Neural cell (in vitro differentiated cells): ENCODE measurements at regions not wholly inside any gene's neighbourhood (a gene's known extent, or its start where the extent isn't known, plus 50 kb on each side); places are given as distances from the start of the nearest gene placed in this dataset.

Source experiments
- H2AFZ ChIP-seq: fragments of 200-600, 300-800 bp; sonication (generic), shearing (Covaris generic); 2 replicates; pipeline ENCODE4 v1.6.0; 2014; ENCODE audit warnings: low read depth, mild to moderate bottlenecking, antibody characterized with exemption, low read length, moderate library complexity
- H3F3A ChIP-seq: fragments of 200-600 bp; shearing (Covaris generic); 2 replicates; pipeline ENCODE4 v1.6.1; 2016; ENCODE audit warnings: mild to moderate bottlenecking, moderate library complexity, mixed read lengths, antibody characterized with exemption, low read length; ENCODE audit not compliant: insufficient read depth, poor library complexity, severe bottlenecking
- H3K27ac ChIP-seq: fragments of 200-600, 300-800 bp; sonication (generic), shearing (Covaris generic); 2 replicates; pipeline ENCODE4 v1.5.1; 2014; ENCODE audit warnings: mild to moderate bottlenecking, low read length, moderate library complexity
- H3K27me3 ChIP-seq: fragments of 300-800, 200-600 bp; sonication (generic), shearing (Covaris generic); 2 replicates; pipeline ENCODE4 v1.6.0; 2014; ENCODE audit warnings: mild to moderate bottlenecking, low read depth, low read length, moderate library complexity; ENCODE audit not compliant: insufficient read depth
- H3K36me3 ChIP-seq: fragments of 300-800, 200-600 bp; sonication (generic), shearing (Covaris generic); 2 replicates; pipeline ENCODE4 v1.5.1; 2014; ENCODE audit warnings: mild to moderate bottlenecking, antibody characterized with exemption, low read length, moderate library complexity; ENCODE audit not compliant: insufficient read depth
- H3K4me2 ChIP-seq: fragments of 300-800, 200-600 bp; sonication (generic), shearing (Covaris generic); 2 replicates; pipeline ENCODE4 v1.6.0; 2014; ENCODE audit warnings: mild to moderate bottlenecking, low read length
- H3K4me3 ChIP-seq: fragments of 300-800, 200-600 bp; sonication (generic), shearing (Covaris generic); 2 replicates; pipeline ENCODE4 v1.5.1; 2014; ENCODE audit warnings: mild to moderate bottlenecking, low read length, moderate library complexity
- H3K79me2 ChIP-seq: fragments of 200-600 bp; shearing (Covaris generic); replicated peaks from 2 replicates; pipeline ENCODE4 v1.6.0; 2014; ENCODE audit warnings: mild to moderate bottlenecking, low read length, moderate library complexity; ENCODE audit not compliant: insufficient read depth
- H3K9ac ChIP-seq: fragments of 300-800, 200-600 bp; sonication (generic), shearing (Covaris generic); 2 replicates; pipeline ENCODE4 v1.6.1; 2016; ENCODE audit warnings: mild to moderate bottlenecking, low read length, mixed read lengths
- H3K9me2 ChIP-seq: fragments of 200-600 bp; shearing (Covaris generic); 2 replicates; pipeline ENCODE4 v1.6.1; 2016; ENCODE audit warnings: mild to moderate bottlenecking, low read length, mixed read lengths; ENCODE audit not compliant: insufficient read depth
- H3K9me3 ChIP-seq: fragments of 200-600, 300-800 bp; sonication (generic), shearing (Covaris generic); 2 replicates; pipeline ENCODE4 v1.6.1; 2016; ENCODE audit warnings: mild to moderate bottlenecking, mixed run types, low read length, moderate library complexity, mixed read lengths
- H4K20me1 ChIP-seq: fragments of 200-600 bp; shearing (Covaris generic); 2 replicates; pipeline ENCODE4 v1.6.1; 2016; ENCODE audit warnings: mild to moderate bottlenecking, mixed run types; ENCODE audit not compliant: insufficient read depth
- CTCF ChIP-seq: fragments of 450-650 bp; IDR thresholded peaks from 2 replicates; pipeline ENCODE4 v1.5.1; 2014; ENCODE audit warnings: antibody characterized with exemption, mild to moderate bottlenecking, moderate library complexity; ENCODE audit not compliant: poor library complexity, severe bottlenecking
- EP300 ChIP-seq: fragments of 450-650 bp; conservative IDR thresholded peaks from 2 replicates; pipeline ENCODE4 v1.6.1; 2014; ENCODE audit warnings: antibody characterized with exemption, mild to moderate bottlenecking, moderate library complexity; ENCODE audit not compliant: poor library complexity, severe bottlenecking
- EZH2 ChIP-seq: fragments of 200-600, 300-800 bp; shearing (Covaris generic), sonication (generic); IDR thresholded peaks from 2 replicates; pipeline ENCODE4 v1.6.1; 2014; ENCODE audit warnings: antibody characterized with exemption, low read length, borderline replicate concordance, mild to moderate bottlenecking; ENCODE audit not compliant: insufficient read depth, poor library complexity, severe bottlenecking
- MXI1 ChIP-seq: fragments of 450-650 bp; conservative IDR thresholded peaks from 2 replicates; pipeline ENCODE4 v1.6.1; 2014; ENCODE audit warnings: antibody characterized with exemption, mild to moderate bottlenecking; ENCODE audit not compliant: poor library complexity, severe bottlenecking
- POLR2AphosphoS5 ChIP-seq: IDR thresholded peaks from 2 replicates; pipeline ENCODE4 v1.6.1; 2012
- RAD21 ChIP-seq: fragments of 450-650 bp; conservative IDR thresholded peaks from 2 replicates; pipeline ENCODE4 v1.6.1; 2014; ENCODE audit warnings: antibody characterized with exemption, mild to moderate bottlenecking, moderate library complexity
- REST ChIP-seq: IDR thresholded peaks from 2 replicates; pipeline ENCODE4 v1.6.1; 2012; ENCODE audit warnings: borderline replicate concordance
- SMC3 ChIP-seq: fragments of 450-650 bp; conservative IDR thresholded peaks from 2 replicates; pipeline ENCODE4 v1.6.1; 2014; ENCODE audit warnings: antibody characterized with exemption, mild to moderate bottlenecking, moderate library complexity; ENCODE audit not compliant: poor library complexity
- TAF1 ChIP-seq: IDR thresholded peaks from 2 replicates; pipeline ENCODE4 v1.6.1; 2012; ENCODE audit warnings: low read depth

GRCh38 chr2:144832048-144832447 lies 312.1 kb upstream of the ZEB2 start:
- H3K9me2 ChIP-seq, result no peaks in the 10 kb centered on the region
- no peak overlapping the region for H2AFZ ChIP-seq
- H3K9me3 ChIP-seq, result no peaks in the 10 kb centered on the region

GRCh38 chr2:144830543-144830942 lies 310.6 kb upstream of the ZEB2 start:
- Histone ChIP-seq H2AFZ (no peak overlapping the region), H3K9me2 (no peaks in the 10 kb centered on the region), H3K36me3 (no peaks in the 10 kb centered on the region), H3F3A (no peaks in the 10 kb centered on the region), H3K4me3 (no peak overlapping the region), H3K9me3 (no peaks in the 10 kb centered on the region), H3K79me2 (no peaks in the 10 kb centered on the region), H3K27ac (no peak overlapping the region), H3K4me2 (no peak overlapping the region), H3K9ac (no peak overlapping the region), H3K27me3 (no peaks in the 10 kb centered on the region), H4K20me1 (no peaks in the 10 kb centered on the region)
- no peak for TF ChIP-seq SMC3
- no peak for TF ChIP-seq RAD21
- TF ChIP-seq REST, result no peak
- TF ChIP-seq TAF1, result no peak

More at GRCh38 chr2:144832048-144832447, 312.1 kb upstream of the ZEB2 start:
- Histone ChIP-seq H3F3A (no peaks in the 10 kb centered on the region), H3K9ac (no peak overlapping the region), H3K36me3 (no peaks in the 10 kb centered on the region), H4K20me1 (no peaks in the 10 kb centered on the region), H3K27ac (no peak overlapping the region), H3K79me2 (no peaks in the 10 kb centered on the region), H3K4me2 (no peak overlapping the region), H3K4me3 (no peak overlapping the region), H3K27me3 (no peaks in the 10 kb centered on the region)
- no peak for TF ChIP-seq REST
- TF ChIP-seq EP300, result no peak
- no peak for TF ChIP-seq EZH2
- no peak for TF ChIP-seq MXI1
- TF ChIP-seq SMC3, result no peak
- TF ChIP-seq TAF1, result no peak

GRCh38 chr2:144827404-144827803 lies 307.5 kb upstream of the ZEB2 start:
- Histone ChIP-seq H4K20me1 (no peaks in the 10 kb centered on the region), H3K27me3 (no peaks in the 10 kb centered on the region), H3K79me2 (no peaks in the 10 kb centered on the region), H3K36me3 (no peaks in the 10 kb centered on the region), H3K9me2 (no peaks in the 10 kb centered on the region), H2AFZ (no peak overlapping the region), H3K9ac (no peak overlapping the region), H3K27ac (no peak overlapping the region), H3K4me2 (no peak overlapping the region), H3F3A (no peaks in the 10 kb centered on the region), H3K4me3 (no peak overlapping the region), H3K9me3 (no peaks in the 10 kb centered on the region)
- TF ChIP-seq RAD21 (no peak), REST (no peak), EZH2 (no peak), POLR2AphosphoS5 (no peak), EP300 (no peak), SMC3 (no peak), TAF1 (no peak), CTCF (no peak), MXI1 (no peak)
